HL-60/S4 (cell line): ENCODE measurements at regions not wholly inside any gene's neighbourhood (a gene's known extent, or its start where the extent isn't known, plus 50 kb on each side); places are given as distances from the start of the nearest gene placed in this dataset.

Experiments
- in situ Hi-C: fragments of 300-500 bp; cut with MboI; formaldehyde crosslinking; loops from 2 replicates; pipeline ENCODE4 v1.14.3; 2022; ENCODE audit warnings: low sequenced_read_pairs

GRCh38 chr5:74017112-74017511 is 391.1 kb downstream of the ARHGEF28 start:
- in situ Hi-C loops: no loop called here

- in situ Hi-C loops: no loop called here
Observed at GRCh38 chr5:74016373-74016772, 390.4 kb downstream of the ARHGEF28 start.

- in situ Hi-C loops: no loop called here
Observed at GRCh38 chr5:74015716-74016115, 389.7 kb downstream of the ARHGEF28 start.

GRCh38 chr5:74013222-74013621 is 387.2 kb downstream of the ARHGEF28 start:
- in situ Hi-C loops: no loop called here

GRCh38 chr5:74009502-74009901 is 383.5 kb downstream of the ARHGEF28 start:
- in situ Hi-C loops: no loop called here

GRCh38 chr5:74007193-74007592 is 381.2 kb downstream of the ARHGEF28 start:
- in situ Hi-C loops: no loop called here

GRCh38 chr5:73999297-73999696 is 373.3 kb downstream of the ARHGEF28 start:
- in situ Hi-C loops: no loop called here

- in situ Hi-C loops: no loop called here
Observed at GRCh38 chr5:73998489-73998888, 372.5 kb downstream of the ARHGEF28 start.

- in situ Hi-C loops: no loop called here
Observed at GRCh38 chr5:73997960-73998359, 372.0 kb downstream of the ARHGEF28 start.

GRCh38 chr5:73996151-73996755 is 370.3 kb downstream of the ARHGEF28 start:
- in situ Hi-C loops: no loop called here

- in situ Hi-C loops: no loop called here
Observed at GRCh38 chr5:73994963-73995362, 369.0 kb downstream of the ARHGEF28 start.
